Endodermal cell (in vitro differentiated cells): ENCODE measurements at regions not wholly inside any gene's neighbourhood (a gene's known extent, or its start where the extent isn't known, plus 50 kb on each side); places are given as distances from the start of the nearest gene placed in this dataset.
A peak's percentile ranks its signal among the peaks of the same experiment; 100 is the strongest.

Experiments
- DNase-seq: peaks from one replicate; pipeline ENCODE4 v3.0.0-alpha.2; 2017
- H3K27ac ChIP-seq: 2 replicates; pipeline ENCODE4 v1.5.1; 2013; ENCODE audit warnings: mild to moderate bottlenecking, low read depth, low read length, moderate library complexity
- H3K27me3 ChIP-seq: 2 replicates; pipeline ENCODE4 v1.6.1; 2013; ENCODE audit warnings: mild to moderate bottlenecking, low read length, moderate library complexity; ENCODE audit not compliant: insufficient read depth, control insufficient read depth, poor library complexity, severe bottlenecking
- H3K36me3 ChIP-seq: 2 replicates; pipeline ENCODE4 v1.7.0; 2013; ENCODE audit warnings: mild to moderate bottlenecking, low read length, moderate library complexity; ENCODE audit not compliant: control insufficient read depth, insufficient read depth
- H3K4me1 ChIP-seq: one replicate; pipeline ENCODE4 v1.7.0; 2013; ENCODE audit warnings: low read length; ENCODE audit not compliant: control insufficient read depth, insufficient read depth
- H3K4me3 ChIP-seq: 2 replicates; pipeline ENCODE4 v1.5.1; 2013; ENCODE audit warnings: mild to moderate bottlenecking, low read length, moderate library complexity
- H3K9ac ChIP-seq: 2 replicates; pipeline ENCODE4 v1.6.1; 2013; ENCODE audit warnings: mild to moderate bottlenecking, low read length, moderate library complexity; ENCODE audit not compliant: poor library complexity, severe bottlenecking; ENCODE audit errors: extremely low read depth
- H3K9me3 ChIP-seq: 2 replicates; pipeline ENCODE4 v1.6.1; 2013; ENCODE audit warnings: mild to moderate bottlenecking, low read length, moderate library complexity; ENCODE audit not compliant: control insufficient read depth
- H3K27ac Mint-ChIP-seq: 2 replicates; pipeline ENCODE4 v1.8.0; 2020; ENCODE audit warnings: mixed read lengths
- H3K27me3 Mint-ChIP-seq: 2 replicates; pipeline ENCODE4 v1.8.0; 2021; ENCODE audit warnings: mild to moderate bottlenecking, mixed read lengths; ENCODE audit not compliant: insufficient read depth
- H3K36me3 Mint-ChIP-seq: 2 replicates; pipeline ENCODE4 v1.8.0; 2020; ENCODE audit warnings: low read depth, mixed read lengths
- H3K4me1 Mint-ChIP-seq: 2 replicates; pipeline ENCODE4 v1.8.0; 2020; ENCODE audit warnings: mixed read lengths
- H3K4me3 Mint-ChIP-seq: 2 replicates; pipeline ENCODE4 v1.8.0; 2020; ENCODE audit warnings: mild to moderate bottlenecking, moderate library complexity, mixed read lengths
- H3K9me3 Mint-ChIP-seq: 2 replicates; pipeline ENCODE4 v1.8.0; 2020; ENCODE audit warnings: mild to moderate bottlenecking, mixed read lengths
- CTCF ChIP-seq: fragments of 200-600 bp; sonication (generic); conservative IDR thresholded peaks from 2 replicates; pipeline ENCODE4 v1.5.0; 2021; ENCODE audit warnings: antibody characterized with exemption, mild to moderate bottlenecking
- WGBS, 2 experiments: methylation state at CpG; one replicate each; pipeline versions ENCODE4 v1.1.5 to v1.1.7; 2013; ENCODE audit warnings: missing lambda C conversion rate in 2 of 2, mixed read lengths in 1 of 2; ENCODE audit not compliant: insufficient coverage in 1 of 2, insufficient read length in 1 of 2; 5-methylcytosine and 5-hydroxymethylcytosine counted together

- H3K27me3 ChIP-seq: no peaks in the 10 kb centered on the region
- H3K27me3 Mint-ChIP-seq: no peaks in the 10 kb centered on the region
- H3K36me3 ChIP-seq: no peaks in the 10 kb centered on the region
- H3K4me1 ChIP-seq: peaks cover 17% of the 10 kb centered on the region
- H3K9me3 ChIP-seq: no peaks in the 10 kb centered on the region
- H3K36me3 Mint-ChIP-seq: no peaks in the 10 kb centered on the region
- peak overlapping the region; percentile 77 for H3K4me3 ChIP-seq
- WGBS, 2 experiments: 0 to 1% methylated on average over 6 to 29 of the region's 29 CpGs
- H3K9me3 Mint-ChIP-seq: no peaks in the 10 kb centered on the region
- peak overlapping the region; percentile 59 for H3K4me3 Mint-ChIP-seq
- DNase-seq: peak; percentile 92
- no peak for TF ChIP-seq CTCF
- no peak overlapping the region for H3K9ac ChIP-seq
- H3K27ac ChIP-seq: peak overlapping the region; percentile 69
- peaks cover 45% of the 10 kb centered on the region for H3K4me1 Mint-ChIP-seq
- H3K27ac Mint-ChIP-seq: peak overlapping the region; percentile 84
These were observed 441.5 kb upstream of the KLF12 start for GRCh38 chr13:74575729-74576125.

- no peak overlapping the region for H3K27ac Mint-ChIP-seq
- DNase-seq: peak; percentile 62
These were observed 440.9 kb upstream of the KLF12 start for GRCh38 chr13:74574964-74575728.

GRCh38 chr13:74573654-74574053 is 439.4 kb upstream of the KLF12 start:
- no peak overlapping the region for H3K4me3 ChIP-seq
- no peak overlapping the region for H3K27ac ChIP-seq
- no peak overlapping the region for H3K9ac ChIP-seq
- peak; percentile 78 for TF ChIP-seq CTCF
- DNase-seq: peak; percentile 82
- Mint-ChIP-seq H3K9me3 (no peaks in the 10 kb centered on the region), H3K27me3 (no peaks in the 10 kb centered on the region), H3K36me3 (no peaks in the 10 kb centered on the region), H3K27ac (no peak overlapping the region), H3K4me3 (no peak overlapping the region), H3K4me1 (peaks cover 45% of the 10 kb centered on the region)
- peaks cover 17% of the 10 kb centered on the region for H3K4me1 ChIP-seq
- H3K36me3 ChIP-seq: no peaks in the 10 kb centered on the region
- 51% methylated on average over 7 of the region's 7 CpGs; no CpG with 5 or more reads in 1 of the 2 experiments for WGBS, 2 experiments
- no peaks in the 10 kb centered on the region for H3K9me3 ChIP-seq
- no peaks in the 10 kb centered on the region for H3K27me3 ChIP-seq

More at GRCh38 chr13:74574964-74575728, 440.9 kb upstream of the KLF12 start:
- no peaks in the 10 kb centered on the region for H3K36me3 ChIP-seq
- H3K4me1 ChIP-seq: peaks cover 17% of the 10 kb centered on the region
- peak; percentile 62 for TF ChIP-seq CTCF
- Mint-ChIP-seq H3K36me3 (no peaks in the 10 kb centered on the region), H3K9me3 (no peaks in the 10 kb centered on the region), H3K4me1 (peaks cover 45% of the 10 kb centered on the region), H3K4me3 (peak overlapping the region; percentile 59), H3K27me3 (no peaks in the 10 kb centered on the region)
- H3K27me3 ChIP-seq: no peaks in the 10 kb centered on the region
- H3K4me3 ChIP-seq: peak overlapping the region; percentile 77
- no peaks in the 10 kb centered on the region for H3K9me3 ChIP-seq
- 2 to 13% methylated on average over 6 to 10 of the region's 10 CpGs for WGBS, 2 experiments
- H3K27ac ChIP-seq: peak overlapping the region; percentile 69
- no peak overlapping the region for H3K9ac ChIP-seq
